GM18870 (cell line): ENCODE measurements at regions not wholly inside any gene's neighbourhood (a gene's known extent, or its start where the extent isn't known, plus 50 kb on each side); places are given as distances from the start of the nearest gene placed in this dataset.
"Not testable (repeated sequence)": the region's sequence is repeated elsewhere in the genome, so short reads cannot be mapped to it uniquely, and the experiment has no call there.

Source experiments
- ATAC-seq: cut with Tn5 transposase; IDR thresholded peaks from one replicate; pipeline ENCODE4 v1.9.1; 2021; ENCODE audit warnings: moderate library complexity; ENCODE audit not compliant: unreplicated experiment

DNA sequence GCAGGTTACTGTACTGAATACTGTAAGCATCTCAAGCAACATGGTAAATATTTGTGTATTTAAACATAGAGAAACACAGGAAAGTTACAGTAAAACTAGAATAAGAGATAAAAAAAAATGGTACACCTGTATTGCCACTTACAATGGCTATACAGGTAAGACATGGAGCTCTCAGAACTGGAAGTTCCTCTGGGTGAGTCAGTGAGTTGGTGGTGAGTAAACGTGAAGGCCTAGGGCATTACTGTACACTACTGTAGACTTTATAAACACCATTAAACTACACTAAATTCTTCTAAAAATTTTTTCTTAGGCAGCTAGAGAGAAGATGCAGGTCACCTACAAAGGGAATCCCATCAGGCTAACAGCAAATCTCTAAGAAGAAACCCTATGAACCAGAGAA, 872.9 kb downstream of the TAF11L14 start:
- no peak for ATAC-seq

DNA sequence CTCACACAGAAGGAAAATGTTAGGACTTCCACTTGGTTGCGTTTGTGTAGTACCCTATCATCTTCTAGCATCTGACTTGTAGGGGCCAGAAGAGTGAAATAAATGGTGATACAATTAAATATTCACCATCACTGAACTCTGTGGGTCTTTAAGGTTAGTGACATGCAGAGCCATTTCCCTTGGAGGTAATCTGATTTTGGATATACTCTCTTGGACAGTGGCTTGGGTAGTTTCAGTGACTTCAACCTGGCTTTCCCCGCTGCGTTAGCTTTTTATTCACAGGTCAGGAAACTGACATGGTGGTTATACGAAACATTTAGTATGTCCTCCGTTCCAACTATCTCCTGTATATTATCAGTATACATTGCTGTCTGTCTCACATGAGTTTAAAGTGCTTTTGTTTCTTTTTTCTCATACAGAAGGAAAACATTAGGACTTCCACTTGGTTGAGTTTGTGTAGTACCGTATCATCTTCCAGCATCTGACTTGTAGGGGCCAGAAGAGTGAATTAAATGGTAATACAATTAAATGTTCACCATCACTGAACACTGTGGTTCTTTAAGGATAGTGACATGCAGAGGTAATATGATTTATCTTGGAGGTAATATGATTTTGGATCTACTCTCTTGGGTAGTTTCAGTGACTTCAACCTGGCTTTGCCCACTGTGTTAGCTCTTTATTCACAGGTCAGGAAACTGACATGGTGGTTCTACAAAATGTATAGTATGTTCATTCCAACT, 883.6 kb downstream of the TAF11L14 start:
- no peak for ATAC-seq

DNA sequence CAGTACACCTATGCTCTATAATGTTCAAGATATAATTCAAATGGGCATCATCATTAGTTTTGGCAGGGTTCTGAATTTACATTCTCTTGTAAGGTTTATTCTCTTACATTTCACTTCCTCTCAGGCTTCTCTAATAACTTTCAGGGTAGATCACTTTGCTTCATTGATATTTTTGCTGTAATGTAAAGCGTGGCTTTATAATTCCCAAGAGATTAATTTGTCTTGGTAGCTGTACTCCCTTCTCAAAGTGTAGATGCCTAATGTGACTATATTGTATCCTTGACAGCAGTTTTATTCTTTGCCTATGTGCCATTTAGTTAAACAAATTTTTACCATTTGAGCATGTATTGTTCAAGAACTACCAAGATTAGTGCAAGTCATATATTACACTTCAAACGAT, 889.1 kb downstream of the TAF11L14 start:
- no peak for ATAC-seq

- no peak for ATAC-seq
Observed at GRCh38 chr5:18526792-18527405, 892.6 kb downstream of the TAF11L14 start.

GRCh38 chr5:18533137-18533536, 898.9 kb downstream of the TAF11L14 start:
- no peak for ATAC-seq

GRCh38 chr5:18534119-18534518, 899.9 kb downstream of the TAF11L14 start:
- ATAC-seq: no peak

GRCh38 chr5:18535753-18536152, 901.5 kb downstream of the TAF11L14 start:
- ATAC-seq: not testable (repeated sequence)

DNA sequence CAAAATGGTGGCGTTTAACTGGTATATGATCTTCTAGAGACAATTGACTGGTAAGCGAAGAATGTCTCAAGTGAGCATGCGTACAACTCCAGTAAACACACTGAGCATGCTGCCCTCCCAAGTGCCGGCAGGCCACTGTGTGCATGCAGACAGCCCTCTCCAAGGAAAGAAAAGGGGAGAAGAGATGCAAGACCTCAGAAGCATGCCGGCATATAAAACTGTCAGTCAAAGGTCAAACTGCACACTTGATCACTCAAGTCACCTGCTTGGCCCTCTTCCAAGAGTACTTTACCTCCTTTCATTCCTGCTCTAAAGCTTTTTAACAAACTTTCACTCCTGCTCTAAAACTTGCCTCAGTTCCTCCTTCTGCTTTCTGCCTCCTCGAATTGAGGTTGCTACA, 910.2 kb downstream of the TAF11L14 start:
- no peak for ATAC-seq

DNA sequence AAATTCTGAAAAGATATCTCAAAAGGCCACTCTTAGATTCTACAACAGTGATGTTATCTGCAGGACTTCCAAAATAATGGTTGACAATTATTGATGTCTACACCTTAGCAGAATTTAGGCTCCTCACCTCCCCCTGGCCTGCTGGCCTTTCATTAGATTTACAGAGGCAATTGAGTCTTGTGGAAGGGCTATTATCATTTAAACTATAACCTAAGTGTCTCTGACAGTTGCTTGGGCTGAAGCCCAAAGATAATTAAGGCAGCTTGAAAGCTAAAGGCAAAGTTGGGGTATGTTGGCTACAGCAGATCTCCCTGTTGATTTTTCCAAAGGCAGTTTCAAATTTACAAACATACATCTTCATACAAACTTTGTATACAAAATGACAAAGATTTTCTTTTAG, 912.3 kb downstream of the TAF11L14 start:
- no peak for ATAC-seq

GRCh38 chr5:18551716-18552115, 917.5 kb downstream of the TAF11L14 start:
- ATAC-seq: no peak

DNA sequence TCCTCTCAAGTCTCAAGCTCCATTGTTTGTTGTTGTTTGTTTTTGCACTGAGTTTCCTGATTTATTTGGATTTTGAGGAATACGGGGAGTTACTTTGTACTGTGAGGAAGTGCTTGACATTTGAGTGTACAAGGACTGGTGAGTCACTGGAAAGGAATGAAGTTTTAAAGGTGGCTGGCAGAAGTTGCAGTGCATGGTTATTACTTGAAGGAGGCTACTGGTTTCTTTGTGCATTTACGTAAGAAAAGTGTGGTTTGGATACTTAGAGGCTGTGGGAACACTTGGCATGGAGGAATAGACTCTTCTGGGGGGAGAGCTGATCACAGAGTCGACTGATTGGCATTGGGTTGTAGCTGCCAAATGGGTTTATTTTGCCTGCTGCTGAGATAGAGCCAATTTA, 919.0 kb downstream of the TAF11L14 start:
- no peak for ATAC-seq

- no peak for ATAC-seq
Observed at GRCh38 chr5:18560602-18561001, 926.3 kb downstream of the TAF11L14 start.

GRCh38 chr5:18563853-18564252, 929.6 kb downstream of the TAF11L14 start:
- no peak for ATAC-seq

- ATAC-seq: no peak
Observed at GRCh38 chr5:18566671-18567070, 932.4 kb downstream of the TAF11L14 start.

GRCh38 chr5:18576586-18576985, 942.3 kb downstream of the TAF11L14 start:
- no peak for ATAC-seq

DNA sequence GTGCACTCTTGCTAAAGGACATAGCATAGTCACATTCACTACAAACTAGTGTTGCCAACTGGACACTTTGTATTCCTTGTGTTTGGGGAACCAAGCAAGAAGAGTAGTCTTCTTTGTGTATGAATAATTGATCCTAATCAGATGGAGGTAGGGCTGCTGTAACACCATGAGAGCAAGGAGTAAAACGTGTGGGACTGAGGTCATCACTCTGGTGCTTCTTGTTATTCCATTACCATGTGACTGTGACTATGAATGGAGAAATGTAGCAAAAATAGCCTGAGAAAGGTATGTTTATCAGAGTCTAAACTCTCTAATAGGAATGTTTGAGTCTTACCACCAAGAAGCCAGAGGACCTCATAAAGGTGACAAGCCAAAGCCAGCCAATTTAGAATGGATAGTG, 966.9 kb downstream of the TAF11L14 start:
- no peak for ATAC-seq

DNA sequence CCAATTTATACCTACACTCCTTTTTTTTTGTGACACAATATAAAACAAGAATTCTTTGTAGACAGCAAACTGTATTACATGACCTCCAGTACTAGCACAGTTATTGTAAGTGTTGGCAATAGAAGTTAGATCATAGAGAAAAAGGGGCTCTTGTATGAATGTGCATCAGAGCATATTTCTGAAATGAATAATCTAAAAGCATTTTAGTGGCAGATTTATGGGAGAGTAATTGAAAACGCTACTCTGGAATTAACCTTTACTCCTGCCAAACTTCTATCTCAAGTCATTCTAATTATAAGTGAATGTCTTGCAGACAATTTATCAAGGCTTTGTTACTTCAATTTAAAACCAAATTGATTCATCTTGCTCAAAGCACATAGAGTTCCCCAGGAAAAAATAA, 968.1 kb downstream of the TAF11L14 start:
- ATAC-seq: no peak

DNA sequence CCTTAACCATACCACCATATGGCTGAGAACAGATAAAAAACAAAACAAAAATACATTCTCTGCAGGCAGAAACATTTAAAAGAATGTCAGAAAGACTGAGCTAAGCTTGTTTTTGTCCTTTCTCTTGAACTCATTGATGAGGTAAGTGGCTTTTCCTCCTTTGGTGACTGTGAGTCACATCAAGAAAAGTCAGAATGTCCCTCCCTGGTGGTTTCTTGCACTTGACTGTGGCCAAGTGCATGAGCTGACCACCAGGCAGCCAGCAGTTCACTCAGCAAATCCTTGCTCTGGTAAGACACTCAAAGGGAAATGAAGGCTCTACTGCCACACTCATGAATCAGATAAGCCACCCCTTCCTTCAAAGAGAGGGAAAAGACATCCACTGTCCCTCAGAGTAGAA, 970.9 kb downstream of the TAF11L14 start:
- no peak for ATAC-seq

DNA sequence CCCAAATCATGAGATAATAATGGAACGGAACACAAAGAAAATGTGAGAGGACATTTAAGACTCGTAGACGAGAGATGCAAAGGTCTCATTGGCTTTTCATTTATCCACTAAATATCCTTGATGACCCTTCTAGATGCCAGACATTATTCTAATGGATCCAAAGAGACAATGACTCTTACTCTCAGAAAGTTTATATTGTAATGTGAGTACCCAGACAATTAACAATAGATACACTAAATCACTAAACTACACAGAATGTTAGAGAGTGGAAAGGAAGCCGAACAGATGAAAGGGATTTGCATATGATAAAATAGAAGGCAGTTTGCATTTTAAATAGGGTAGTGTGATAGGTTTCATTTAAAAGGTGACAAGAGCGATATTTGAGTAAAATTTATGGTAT, 973.3 kb downstream of the TAF11L14 start:
- ATAC-seq: no peak

GRCh38 chr5:18617191-18617590, 982.9 kb downstream of the TAF11L14 start:
- not testable (repeated sequence) for ATAC-seq

- ATAC-seq: no peak
Observed at GRCh38 chr5:18630458-18631045, 996.3 kb downstream of the TAF11L14 start.
